ENCODE measurements at regions not wholly inside any gene's neighbourhood (a gene's known extent, or its start where the extent isn't known, plus 50 kb on each side); places are given as distances from the start of the nearest gene placed in this dataset.

DNA sequence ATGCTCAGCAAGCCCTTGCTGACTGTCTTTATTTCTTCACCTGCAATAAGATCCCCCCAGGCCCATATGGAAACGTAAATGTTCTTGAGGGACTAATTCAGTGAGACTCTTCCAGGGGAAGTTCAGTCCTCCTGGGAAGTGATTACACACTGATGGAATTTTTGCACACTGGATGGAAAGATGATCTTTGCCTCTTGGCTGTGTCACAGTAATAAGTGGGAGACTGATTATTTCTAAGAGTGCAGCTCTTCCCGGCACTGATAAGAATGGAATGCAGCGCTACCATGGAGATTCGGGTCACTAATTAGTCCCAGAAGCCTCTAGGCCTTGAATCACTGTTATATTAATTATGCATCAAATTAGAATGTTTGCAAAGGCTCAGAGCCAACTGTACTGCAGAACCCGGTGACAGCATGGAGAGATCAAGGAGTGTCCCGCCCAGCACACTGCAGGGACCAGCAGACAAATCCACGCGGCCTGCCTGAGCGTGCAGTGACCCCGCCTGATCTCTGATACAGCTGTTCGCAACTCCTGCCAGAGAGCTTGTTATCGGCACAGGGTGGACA lies 178.3 kb downstream of the SNX19 start:
- DNase-seq (ENCODE audit: low spot score): peak; percentile 69

DNA sequence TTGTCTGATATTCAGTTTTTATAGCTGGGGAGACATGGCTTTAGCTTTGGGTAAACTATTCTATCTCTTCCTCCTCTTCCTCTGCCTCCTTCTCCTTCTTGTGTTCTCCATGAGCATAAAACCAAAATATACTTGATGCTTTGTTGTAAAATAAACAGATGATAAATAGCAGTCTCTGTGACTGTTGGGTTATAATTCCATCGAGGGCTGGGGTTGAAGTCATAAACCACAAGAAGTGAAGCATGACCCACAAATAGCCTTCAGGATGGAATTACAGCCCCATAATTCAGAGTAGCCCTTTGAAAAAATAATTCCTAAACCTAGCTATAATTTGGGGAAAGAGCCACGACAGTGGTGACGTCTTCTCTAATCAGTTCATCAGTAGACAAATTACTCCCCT lies 177.7 kb downstream of the SNX19 start:
- peak; percentile 22 for DNase-seq (ENCODE audit: low spot score)

- no peak for DNase-seq (ENCODE audit: low spot score)
Measured at GRCh38 chr11:130740819-130741218, 175.5 kb downstream of the SNX19 start.

- no peak for DNase-seq (ENCODE audit: low spot score)
Measured at GRCh38 chr11:130744794-130745193, 171.5 kb downstream of the SNX19 start.

DNA sequence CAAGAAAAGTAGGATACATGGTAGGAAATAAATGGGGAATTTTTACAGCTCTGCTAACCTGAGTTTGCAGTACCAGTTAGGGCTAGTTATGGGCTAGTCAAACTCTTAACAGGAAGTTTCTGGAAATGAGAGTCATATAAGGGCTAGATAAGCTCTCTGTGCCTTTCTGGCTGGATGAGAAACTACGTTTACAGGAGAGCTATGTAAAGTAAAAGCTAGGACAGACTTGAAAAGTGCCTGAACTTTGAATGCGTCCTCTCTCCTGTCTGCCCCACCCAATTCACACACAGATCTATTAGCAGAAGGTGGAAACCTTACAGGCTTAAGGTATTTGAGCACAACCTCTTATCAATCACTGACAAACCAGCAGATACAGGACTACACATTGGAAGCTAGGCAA lies 167.1 kb downstream of the SNX19 start:
- no peak for DNase-seq (ENCODE audit: low spot score)

GRCh38 chr11:130760515-130761125 lies 155.7 kb downstream of the SNX19 start:
- DNase-seq (ENCODE audit: low spot score): no peak

- peak; percentile 19 for DNase-seq (ENCODE audit: low spot score)
Measured at GRCh38 chr11:130761560-130762220, 154.6 kb downstream of the SNX19 start.

- DNase-seq (ENCODE audit: low spot score): no peak
Measured at GRCh38 chr11:130762638-130763037, 153.6 kb downstream of the SNX19 start.

GRCh38 chr11:130763087-130763980 lies 152.9 kb downstream of the SNX19 start:
- peak; percentile 40 for DNase-seq (ENCODE audit: low spot score)

DNA sequence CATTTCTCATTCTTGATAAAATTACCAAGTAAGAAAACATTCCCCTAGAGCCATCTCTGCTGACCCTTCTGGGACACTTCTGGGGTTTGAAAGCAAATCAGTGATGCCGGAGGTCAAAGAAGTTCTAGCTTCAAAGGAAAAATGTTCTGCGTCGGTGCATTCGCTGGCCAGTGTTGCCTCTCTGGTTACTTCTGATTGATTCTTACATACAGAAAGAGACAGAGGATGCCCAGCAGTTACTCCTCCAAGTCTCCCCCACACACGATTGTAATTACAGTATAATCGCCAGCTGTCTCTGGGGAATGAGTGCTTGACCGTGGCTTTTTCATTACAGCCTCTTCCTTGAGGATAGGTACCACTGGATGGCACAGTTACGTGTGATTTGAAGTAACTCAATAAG lies 150.9 kb downstream of the SNX19 start:
- DNase-seq (ENCODE audit: low spot score): no peak

DNA sequence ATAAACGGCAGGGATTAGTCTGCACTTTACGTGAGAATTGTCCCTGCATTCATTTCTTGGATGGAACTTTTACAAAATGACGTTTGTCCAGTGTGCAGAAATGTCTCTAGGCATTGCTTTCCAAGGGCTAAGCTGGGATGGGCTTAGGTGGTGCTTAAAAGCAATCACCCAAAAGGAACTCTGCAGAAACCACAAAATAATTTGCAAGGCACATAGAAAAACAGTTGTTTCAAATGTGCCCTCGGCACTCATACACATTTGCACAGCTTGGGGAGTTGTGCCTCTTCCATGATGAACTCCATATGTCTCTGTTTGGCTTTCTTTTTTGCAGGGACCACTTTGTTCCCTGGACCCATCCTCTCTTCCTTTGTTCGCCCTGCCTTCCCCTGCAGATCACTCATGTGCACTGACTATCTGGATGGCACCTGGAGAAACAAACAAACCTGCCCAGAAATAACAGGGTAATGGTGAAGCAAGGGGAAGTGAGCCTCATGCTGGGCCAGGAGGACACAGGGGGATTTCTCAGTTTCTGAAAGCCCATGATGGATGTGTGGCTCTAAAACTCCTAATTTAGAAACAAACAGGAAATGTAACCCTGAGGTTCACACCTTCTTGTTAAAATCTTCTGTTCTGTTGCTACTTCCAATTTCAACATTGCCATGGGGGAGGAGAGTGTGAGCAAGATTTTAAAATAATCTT lies 150.2 kb downstream of the SNX19 start:
- no peak for DNase-seq (ENCODE audit: low spot score)

DNA sequence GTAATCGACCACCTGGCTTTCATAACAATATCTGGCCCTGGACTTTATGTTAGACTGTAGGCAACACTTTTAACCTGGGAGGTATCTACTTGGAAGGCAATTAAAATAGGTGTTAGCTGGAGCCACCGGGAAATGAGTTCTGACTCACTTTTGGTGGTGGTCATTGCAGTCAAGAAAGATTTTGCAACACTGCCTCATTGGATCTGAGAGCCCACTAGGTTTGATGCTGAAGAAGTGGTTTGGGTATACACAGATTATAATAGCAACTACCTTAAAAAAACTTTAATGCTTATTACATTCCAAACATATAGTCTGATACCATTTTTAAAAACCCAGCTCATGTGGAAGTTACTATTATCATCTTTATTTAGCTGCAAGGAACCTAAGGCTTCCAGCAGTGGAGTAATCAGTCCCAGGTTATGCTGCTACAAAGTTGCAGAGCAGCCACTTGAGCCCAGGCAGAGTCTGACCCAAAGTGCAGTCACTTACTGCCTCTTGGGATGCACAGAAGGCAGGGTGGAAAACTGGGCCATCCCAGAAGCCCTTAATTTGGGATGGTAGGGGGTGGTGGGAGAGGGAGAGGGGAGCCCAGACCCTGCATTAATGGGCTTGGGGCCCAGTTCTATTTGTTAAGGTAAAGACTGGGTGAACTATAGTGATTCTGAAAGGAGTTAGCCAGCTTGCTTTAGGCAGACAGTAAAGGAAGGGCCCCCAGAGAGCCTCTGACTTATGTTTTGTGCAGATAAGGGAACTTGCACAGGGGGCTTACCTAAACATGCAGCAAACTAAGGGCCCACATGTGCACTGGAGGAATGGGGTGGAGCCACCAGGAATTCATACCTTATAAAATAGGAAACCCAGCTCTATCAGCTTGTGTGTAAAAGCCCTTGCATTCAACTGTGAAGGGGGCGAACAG lies 149.4 kb downstream of the SNX19 start:
- no peak for DNase-seq (ENCODE audit: low spot score)

GRCh38 chr11:130769782-130770535 lies 146.3 kb downstream of the SNX19 start:
- DNase-seq (ENCODE audit: low spot score): no peak

- peak; percentile 72 for DNase-seq (ENCODE audit: low spot score)
Measured at GRCh38 chr11:130771708-130772107, 144.6 kb downstream of the SNX19 start.

GRCh38 chr11:130772266-130773227 lies 143.7 kb downstream of the SNX19 start:
- peak; percentile 81 for DNase-seq (ENCODE audit: low spot score)

DNA sequence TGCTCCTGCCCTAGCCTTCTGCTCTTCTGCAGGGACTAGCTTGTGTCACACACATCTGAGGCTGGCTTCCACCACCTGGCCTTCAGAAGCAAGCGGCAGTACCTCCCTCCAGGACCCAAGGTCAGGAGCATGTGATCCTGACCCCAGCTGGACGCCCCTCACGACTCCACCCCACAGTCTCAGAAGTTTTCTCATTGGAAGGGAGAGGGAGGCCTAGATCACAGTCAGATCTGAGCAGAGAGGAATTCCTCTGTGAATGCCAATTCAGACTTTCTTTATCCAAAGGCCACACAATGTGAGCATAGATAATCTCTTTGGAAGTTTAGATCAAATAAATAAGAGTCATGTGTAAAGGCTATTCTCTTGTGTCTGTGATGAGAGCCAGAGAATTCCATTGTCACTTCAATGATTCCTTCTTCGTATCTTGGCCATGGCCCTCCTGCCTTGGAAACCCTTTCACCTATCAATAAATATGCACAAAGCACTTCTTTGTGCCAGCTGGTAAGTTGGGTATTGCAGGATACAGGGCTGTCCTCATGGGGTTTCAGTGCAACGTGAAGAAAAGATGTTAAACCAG lies 142.9 kb downstream of the SNX19 start:
- DNase-seq (ENCODE audit: low spot score): no peak

DNA sequence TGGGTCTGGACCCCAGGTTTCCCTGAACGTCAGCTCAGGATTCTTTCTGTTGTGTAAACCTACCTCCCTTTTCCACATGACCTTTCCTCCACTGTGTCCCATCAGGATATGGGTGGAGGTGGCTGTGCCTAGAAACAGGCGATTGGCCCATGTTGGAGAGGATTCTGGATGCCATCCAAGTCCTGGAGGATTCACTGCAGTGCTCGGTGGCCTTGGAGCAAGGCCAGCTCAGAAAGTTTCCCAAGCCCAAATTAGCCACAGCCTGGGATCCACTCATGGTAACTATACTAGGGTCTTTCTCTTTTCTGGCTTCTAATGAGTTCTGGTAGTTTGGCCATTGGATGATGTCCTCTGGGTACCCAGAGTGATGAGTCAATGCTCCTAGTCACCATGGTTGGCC lies 141.6 kb downstream of the SNX19 start:
- DNase-seq (ENCODE audit: low spot score): no peak

DNA sequence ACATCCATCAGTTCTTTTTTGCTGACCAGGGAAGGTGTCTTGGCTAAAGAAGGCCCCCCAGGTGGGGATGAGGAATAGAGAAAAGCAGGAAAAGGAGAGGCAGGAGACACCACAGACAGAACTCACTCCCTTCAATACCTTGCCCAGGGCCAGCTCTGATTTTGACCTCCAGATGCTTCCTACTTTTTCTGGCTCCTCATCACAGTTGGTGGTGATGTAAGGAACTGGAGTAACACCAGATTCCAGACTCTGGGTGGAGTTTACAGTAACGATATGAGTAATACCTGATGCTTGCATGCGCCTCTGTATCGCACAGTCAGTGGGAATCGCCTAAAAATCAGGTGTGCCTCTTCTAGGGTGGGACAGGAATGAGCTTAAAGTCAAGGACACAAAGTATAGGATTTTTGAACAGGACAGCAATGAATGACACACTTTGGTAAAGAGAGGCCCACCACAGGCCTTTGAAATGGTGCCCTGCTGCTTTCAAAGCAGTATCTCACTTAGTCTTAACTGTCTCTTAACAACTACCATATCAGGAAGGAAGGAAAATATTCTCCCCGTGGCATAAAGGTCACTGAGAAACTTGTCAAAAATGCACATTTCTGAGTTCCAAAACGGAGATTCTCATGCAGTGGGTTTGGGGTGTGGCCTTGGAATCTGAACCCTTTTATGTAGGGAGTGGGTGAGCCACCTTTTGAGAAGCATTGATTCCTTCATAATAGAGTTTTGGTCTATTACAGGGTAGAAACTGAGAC lies 140.8 kb downstream of the SNX19 start:
- DNase-seq (ENCODE audit: low spot score): peak; percentile 35
